Fibroblast of pulmonary artery (primary cell): ENCODE measurements at regions not wholly inside any gene's neighbourhood (a gene's known extent, or its start where the extent isn't known, plus 50 kb on each side); places are given as distances from the start of the nearest gene placed in this dataset.

Source experiments
- DNase-seq: peaks from one replicate; pipeline ENCODE4 v3.0.0-alpha.2; 2010; ENCODE audit warnings: low read depth
- H3K4me3 ChIP-seq: replicated peaks from 2 replicates; pipeline ENCODE4 v1.5.1; 2011; ENCODE audit warnings: low read depth, mild to moderate bottlenecking, control low read depth, low read length, moderate library complexity
- TF ChIP-seq, protein P1 (sequence below): IDR thresholded peaks from 2 replicates; pipeline ENCODE4 v1.5.1; 2011; ENCODE audit warnings: mild to moderate bottlenecking, control low read depth, low read length, inconsistent platforms; ENCODE audit errors: missing control alignments

DNA sequence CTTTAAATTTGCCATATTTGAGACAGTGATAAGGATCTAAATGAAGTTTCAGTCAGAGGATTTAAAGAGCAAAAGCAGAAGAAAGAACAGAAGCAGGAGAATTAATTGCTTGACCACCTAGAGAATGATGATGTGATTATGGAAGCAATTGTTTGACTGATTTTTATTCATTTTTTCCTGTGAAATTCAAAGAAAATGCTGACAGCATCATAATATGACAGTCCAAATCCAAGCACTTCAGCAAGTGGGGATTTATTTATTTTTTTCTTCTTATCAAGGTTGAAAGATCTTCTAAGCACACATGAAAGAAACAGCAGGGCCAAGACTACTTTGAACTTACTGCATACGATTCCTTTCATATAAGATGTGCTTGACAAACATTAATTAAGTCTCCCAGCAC is 125.2 kb downstream of the BMP2 start:
- H3K4me3 ChIP-seq = no peak overlapping the region
- no peak for DNase-seq
- TF ChIP-seq, protein P1, sequence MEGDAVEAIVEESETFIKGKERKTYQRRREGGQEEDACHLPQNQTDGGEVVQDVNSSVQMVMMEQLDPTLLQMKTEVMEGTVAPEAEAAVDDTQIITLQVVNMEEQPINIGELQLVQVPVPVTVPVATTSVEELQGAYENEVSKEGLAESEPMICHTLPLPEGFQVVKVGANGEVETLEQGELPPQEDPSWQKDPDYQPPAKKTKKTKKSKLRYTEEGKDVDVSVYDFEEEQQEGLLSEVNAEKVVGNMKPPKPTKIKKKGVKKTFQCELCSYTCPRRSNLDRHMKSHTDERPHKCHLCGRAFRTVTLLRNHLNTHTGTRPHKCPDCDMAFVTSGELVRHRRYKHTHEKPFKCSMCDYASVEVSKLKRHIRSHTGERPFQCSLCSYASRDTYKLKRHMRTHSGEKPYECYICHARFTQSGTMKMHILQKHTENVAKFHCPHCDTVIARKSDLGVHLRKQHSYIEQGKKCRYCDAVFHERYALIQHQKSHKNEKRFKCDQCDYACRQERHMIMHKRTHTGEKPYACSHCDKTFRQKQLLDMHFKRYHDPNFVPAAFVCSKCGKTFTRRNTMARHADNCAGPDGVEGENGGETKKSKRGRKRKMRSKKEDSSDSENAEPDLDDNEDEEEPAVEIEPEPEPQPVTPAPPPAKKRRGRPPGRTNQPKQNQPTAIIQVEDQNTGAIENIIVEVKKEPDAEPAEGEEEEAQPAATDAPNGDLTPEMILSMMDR = no peak

DNA sequence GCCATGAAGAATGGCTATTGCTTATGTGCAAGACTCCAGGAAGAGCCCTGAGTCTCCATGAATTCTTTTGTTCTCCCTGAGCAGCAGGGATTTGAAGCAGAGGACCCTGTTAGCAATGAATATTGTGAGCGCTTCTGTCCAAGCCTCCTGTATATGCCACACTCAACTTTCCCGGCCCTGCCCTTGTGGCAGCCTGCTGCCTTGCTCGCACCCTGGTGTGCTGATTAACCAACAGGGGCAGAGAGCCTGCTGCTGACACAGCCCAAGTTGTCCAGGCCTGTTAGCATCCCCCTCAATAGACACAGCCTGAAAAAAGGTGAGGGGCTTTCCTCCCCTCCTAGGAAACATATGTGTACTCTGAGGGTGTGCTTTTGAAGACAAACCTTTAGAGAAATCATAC is 131.4 kb downstream of the BMP2 start:
- H3K4me3 ChIP-seq = no peak overlapping the region
- no peak for DNase-seq
- TF ChIP-seq, protein P1 = no peak

DNA sequence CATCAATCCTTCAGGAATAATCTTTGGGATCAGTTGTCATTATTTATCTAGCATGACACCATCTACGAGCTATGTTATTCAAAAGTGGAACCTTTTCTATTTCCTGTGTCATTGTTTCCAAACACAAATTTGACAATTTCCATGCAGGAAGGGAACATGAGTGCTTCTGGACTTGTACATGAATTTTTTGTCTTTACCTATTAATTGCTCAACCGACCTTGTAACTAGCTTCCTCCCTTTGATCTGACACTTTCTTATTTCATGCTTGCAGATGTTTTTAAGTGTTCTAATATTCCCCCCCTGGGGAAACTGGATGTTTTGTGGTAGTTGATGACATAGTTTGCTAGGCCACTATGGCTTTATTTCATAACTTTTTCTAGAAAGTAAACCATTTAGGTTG is 139.4 kb downstream of the BMP2 start:
- DNase-seq = no peak
- TF ChIP-seq, protein P1 = no peak
- no peak overlapping the region for H3K4me3 ChIP-seq

DNA sequence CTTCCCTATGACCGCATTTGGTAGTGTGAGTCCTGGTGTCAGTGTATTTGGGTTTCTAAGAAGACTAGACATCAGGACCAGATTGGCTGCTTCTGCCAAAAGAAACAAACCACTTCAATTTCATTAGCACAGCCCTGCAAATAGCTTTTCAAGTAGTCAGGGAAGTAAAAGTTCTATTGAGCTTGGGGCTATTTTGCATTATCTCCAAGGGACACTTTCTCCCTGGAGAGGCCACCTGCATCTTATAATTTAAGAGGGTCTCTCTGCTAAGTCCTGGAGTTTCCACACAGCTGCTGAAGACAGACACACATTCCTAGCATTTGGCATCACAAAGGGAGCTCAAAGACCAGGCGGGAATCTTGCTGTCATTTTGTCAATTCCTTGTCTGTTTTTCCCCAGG is 141.2 kb downstream of the BMP2 start:
- DNase-seq = no peak
- TF ChIP-seq, protein P1 = no peak
- H3K4me3 ChIP-seq = no peak overlapping the region

DNA sequence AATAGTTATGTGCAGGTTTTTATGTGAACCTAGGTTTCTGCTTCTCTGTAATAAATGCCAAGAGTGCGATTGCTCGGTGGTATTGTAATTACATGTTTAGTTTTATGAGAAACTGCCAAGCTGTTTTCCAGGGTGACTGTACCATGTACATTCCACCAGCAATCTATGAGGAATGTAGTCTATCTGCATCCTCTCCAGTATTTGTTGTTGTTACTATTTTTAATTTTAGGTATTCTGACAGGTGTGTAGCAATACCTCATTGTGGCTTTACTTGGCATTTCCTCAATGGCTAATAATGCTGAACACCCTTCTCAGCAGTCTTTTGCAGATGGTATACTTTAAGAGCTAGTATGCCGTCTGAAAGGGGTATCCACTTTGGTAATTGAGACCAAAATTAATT is 142.1 kb downstream of the BMP2 start:
- H3K4me3 ChIP-seq = no peak overlapping the region
- no peak for DNase-seq
- TF ChIP-seq, protein P1 = no peak

DNA sequence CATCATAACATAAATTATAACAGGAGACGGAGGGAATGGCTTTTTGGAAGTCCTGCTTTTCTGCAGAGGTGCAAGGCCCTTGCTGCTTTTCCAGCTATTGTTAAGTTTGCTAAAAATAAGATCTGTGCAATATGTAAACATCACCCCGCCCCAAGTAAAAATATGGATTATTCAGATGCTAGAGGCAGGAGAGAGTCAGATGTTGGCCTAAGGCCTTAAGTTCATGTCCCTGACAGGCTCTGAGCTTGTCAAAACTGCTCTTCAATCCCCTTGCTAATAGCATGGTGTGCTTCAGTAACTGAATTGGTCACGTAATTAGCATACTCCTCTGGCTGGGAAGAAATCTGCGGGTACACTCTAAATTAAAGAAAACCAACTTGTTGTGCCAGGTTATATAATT is 147.5 kb downstream of the BMP2 start:
- no peak for DNase-seq
- H3K4me3 ChIP-seq = no peak overlapping the region
- TF ChIP-seq, protein P1 = no peak

DNA sequence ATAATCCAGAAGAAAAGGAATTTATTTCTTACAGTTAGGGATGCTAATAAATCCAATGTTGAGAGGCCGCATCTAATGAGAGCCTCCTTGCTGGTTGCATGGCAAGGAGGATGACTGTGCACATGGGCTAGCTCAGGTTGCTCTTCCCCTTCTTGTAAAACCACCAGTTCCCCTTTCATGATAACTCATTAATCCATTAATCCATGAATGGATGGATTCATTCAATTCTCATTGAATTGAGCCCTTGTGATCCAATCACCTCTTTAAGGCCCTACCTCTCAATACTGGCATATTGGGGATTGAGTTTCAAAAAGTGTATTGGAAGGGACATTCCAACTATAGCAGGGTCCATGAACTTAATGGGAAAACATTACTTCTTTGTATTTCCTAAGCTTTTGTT is 149.5 kb downstream of the BMP2 start:
- H3K4me3 ChIP-seq = no peak overlapping the region
- no peak for DNase-seq
- TF ChIP-seq, protein P1 = no peak
